Large intestine (tissue), 3 donors: ENCODE measurements at regions not wholly inside any gene's neighbourhood (a gene's known extent, or its start where the extent isn't known, plus 50 kb on each side); places are given as distances from the start of the nearest gene placed in this dataset.
"Not testable (repeated sequence)": the region's sequence is repeated elsewhere in the genome, so short reads cannot be mapped to it uniquely, and the experiment has no call there.

Experiments
- DNase-seq, 2 donors: peaks; one replicate each; pipeline versions ENCODE4 v3.0.0 to v3.0.0-alpha.2; 2013
- H3K27ac ChIP-seq: one replicate; pipeline ENCODE4 v1.5.1; 2013; ENCODE audit warnings: low read length
- H3K27me3 ChIP-seq: 2 replicates; pipeline ENCODE4 v1.6.1; 2013; ENCODE audit warnings: low read length; ENCODE audit not compliant: control insufficient read depth, insufficient read depth
- H3K36me3 ChIP-seq: 2 replicates; pipeline ENCODE4 v1.6.1; 2013; ENCODE audit warnings: low read length; ENCODE audit not compliant: control insufficient read depth, insufficient read depth
- H3K4me1 ChIP-seq: one replicate; pipeline ENCODE4 v1.6.1; 2013; ENCODE audit warnings: low read length; ENCODE audit not compliant: control insufficient read depth, insufficient read depth
- H3K4me3 ChIP-seq: one replicate; pipeline ENCODE4 v1.5.1; 2013; ENCODE audit warnings: low read length
- H3K9me3 ChIP-seq: one replicate; pipeline ENCODE4 v1.6.1; 2013; ENCODE audit warnings: mild to moderate bottlenecking, low read depth, low read length, moderate library complexity; ENCODE audit not compliant: control insufficient read depth
- WGBS: methylation state at CpG from one replicate; pipeline ENCODE4 v1.1.5; 2013; ENCODE audit warnings: low lambda C conversion rate; ENCODE audit not compliant: insufficient coverage; 5-methylcytosine and 5-hydroxymethylcytosine counted together

DNA sequence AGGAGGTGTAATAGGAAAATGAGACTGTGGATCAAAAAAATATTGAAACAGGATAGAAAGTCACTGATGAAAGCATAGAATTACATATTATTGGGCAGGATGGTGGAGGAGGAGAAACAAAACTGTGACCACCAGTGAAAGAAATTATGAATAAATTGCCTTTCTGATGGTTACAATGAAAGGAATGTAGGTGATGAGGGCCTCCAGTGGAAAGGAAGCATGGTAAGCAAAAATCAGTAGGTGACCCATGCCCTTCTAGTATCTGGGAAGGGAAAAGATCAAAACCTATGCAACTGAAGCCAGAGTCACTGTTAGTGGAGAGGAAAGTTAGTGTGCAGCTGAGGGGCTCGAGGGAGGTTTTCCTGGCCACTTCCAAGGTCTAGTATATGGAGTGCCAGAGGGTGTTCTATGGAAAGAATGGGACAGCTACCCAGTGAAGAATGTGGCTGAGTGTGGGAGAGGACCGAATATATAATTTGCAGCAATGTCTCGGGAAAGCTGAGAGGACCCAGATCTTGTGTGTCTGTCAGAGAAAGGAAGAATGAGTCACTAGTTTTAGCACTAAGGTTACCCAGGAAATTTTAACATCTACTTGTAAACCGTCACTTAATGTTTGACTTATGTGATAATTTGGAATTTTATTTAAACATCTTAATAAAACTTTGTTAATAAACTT is 146.2 kb downstream of the NFKBIZ start:
- Histone ChIP-seq H3K4me1 (peaks cover 5% of the 10 kb centered on the region), H3K27me3 (no peaks in the 10 kb centered on the region), H3K4me3 (no peak overlapping the region), H3K36me3 (no peaks in the 10 kb centered on the region), H3K27ac (no peak overlapping the region), H3K9me3 (no peaks in the 10 kb centered on the region)
- WGBS, result no CpG with 5 or more reads among the region's 4 CpGs
- DNase-seq, result no peak

GRCh38 chr3:101996832-101997231 is 147.5 kb downstream of the NFKBIZ start:
- H3K4me1 ChIP-seq, result peaks cover 5% of the 10 kb centered on the region
- H3K9me3 ChIP-seq, result no peaks in the 10 kb centered on the region
- DNase-seq, result no peak
- H3K27ac ChIP-seq, result no peak overlapping the region
- H3K27me3 ChIP-seq, result no peaks in the 10 kb centered on the region
- no peaks in the 10 kb centered on the region for H3K36me3 ChIP-seq
- no CpG with 5 or more reads among the region's 3 CpGs for WGBS
- no peak overlapping the region for H3K4me3 ChIP-seq

DNA sequence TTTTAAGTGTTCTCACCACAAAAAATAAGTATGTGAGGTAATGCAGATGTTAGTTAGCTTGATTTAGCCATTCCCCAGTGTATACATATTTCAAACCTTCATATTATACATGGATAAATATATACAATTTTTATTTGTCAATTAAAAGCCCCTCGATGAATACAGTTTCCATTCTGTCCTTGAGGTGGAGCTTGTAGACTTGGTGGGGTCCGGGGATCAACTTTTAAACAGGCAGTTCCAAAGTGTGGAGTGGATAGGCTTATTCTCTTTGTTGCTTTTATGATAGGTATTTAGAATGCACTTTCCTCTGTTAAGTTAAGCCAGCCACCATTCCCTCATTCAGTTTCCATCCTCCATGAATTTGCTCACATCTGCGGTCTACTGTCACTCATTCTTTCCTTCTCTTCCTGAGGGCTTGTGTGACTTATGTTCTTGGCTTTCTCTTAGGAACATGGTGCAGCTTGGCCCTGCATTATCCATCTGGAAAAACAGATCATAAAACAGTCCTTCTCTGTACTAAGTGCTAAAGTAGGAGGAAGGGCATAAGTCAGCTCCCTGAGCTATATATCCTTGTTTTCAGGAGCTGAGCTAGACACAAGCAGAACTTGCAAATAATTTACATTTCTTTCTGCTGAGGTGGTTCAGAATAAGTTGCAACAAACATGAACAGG is 149.1 kb downstream of the NFKBIZ start:
- no CpG with 5 or more reads among the region's 3 CpGs for WGBS

GRCh38 chr3:101999177-101999779 is 150.0 kb downstream of the NFKBIZ start:
- Histone ChIP-seq H3K9me3 (no peaks in the 10 kb centered on the region), H3K4me3 (no peak overlapping the region), H3K36me3 (no peaks in the 10 kb centered on the region), H3K27ac (no peak overlapping the region), H3K27me3 (no peaks in the 10 kb centered on the region), H3K4me1 (peaks cover 5% of the 10 kb centered on the region)
- DNase-seq, result no peak
- WGBS, result 92% methylated on average over 2 of the region's 3 CpGs

More for the DNA sequence above, 149.1 kb downstream of the NFKBIZ start:
- Histone ChIP-seq H3K4me1 (peaks cover 5% of the 10 kb centered on the region), H3K27ac (no peak overlapping the region), H3K9me3 (no peaks in the 10 kb centered on the region), H3K4me3 (no peak overlapping the region), H3K36me3 (no peaks in the 10 kb centered on the region), H3K27me3 (no peaks in the 10 kb centered on the region)
- peak in 1 of 2 donors; percentile 44 for DNase-seq

DNA sequence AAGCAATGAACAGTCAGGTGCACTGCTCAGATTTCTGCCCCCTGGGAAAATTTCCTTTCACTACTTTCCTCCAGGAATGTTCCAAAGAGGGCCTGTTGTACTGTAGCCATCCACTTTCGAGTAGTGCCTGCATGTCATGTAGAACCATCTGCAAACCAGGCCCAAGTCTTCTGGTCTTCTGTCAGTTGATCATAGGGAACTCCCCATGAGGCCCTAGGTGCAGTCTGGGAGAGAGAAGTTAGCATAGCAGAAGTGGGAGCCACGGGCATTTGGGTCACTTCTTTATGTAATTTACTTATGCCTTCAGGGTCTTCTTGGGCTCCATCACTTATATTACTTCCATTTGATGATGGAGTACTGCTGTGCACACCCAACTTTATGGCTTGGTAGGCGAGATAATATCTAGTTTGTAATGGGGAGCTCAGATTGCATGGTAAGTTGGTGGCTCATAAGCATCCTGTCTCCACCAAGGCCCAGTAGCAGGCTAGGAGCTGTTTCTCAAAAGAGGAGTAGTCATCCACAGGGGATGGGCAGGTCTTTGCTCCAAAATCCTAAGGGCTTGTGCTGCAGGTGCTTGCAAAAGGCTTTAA is 151.4 kb downstream of the NFKBIZ start:
- H3K4me3 ChIP-seq, result no peak overlapping the region
- H3K9me3 ChIP-seq, result no peaks in the 10 kb centered on the region
- WGBS, result no CpG with 5 or more reads among the region's 3 CpGs
- peaks cover under 1% of the 10 kb centered on the region for H3K4me1 ChIP-seq
- DNase-seq, result no peak
- no peaks in the 10 kb centered on the region for H3K36me3 ChIP-seq
- no peak overlapping the region for H3K27ac ChIP-seq
- no peaks in the 10 kb centered on the region for H3K27me3 ChIP-seq

DNA sequence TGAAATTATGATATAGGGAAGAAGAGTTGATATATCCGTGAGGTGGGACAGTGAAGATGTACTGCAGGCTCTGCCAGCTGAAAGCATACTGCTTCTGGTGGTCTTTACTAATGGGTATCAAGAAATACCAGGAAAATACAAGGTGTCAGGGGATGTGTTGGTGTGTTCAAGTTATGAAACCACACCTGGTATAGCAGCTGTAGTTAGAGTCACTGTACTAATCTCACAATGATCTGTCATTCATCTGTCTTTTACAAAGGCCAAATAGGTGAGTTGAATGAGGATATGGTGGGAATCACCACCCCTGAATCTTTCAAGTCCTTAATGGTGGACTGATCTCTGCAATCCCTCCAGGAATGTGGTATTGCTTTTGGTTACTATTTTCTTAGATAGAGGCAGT is 152.7 kb downstream of the NFKBIZ start:
- WGBS, result no CpG with 5 or more reads among the region's 1 CpG
- Histone ChIP-seq H3K4me3 (no peak overlapping the region), H3K27me3 (no peaks in the 10 kb centered on the region), H3K4me1 (no peaks in the 10 kb centered on the region), H3K36me3 (no peaks in the 10 kb centered on the region), H3K9me3 (no peaks in the 10 kb centered on the region), H3K27ac (no peak overlapping the region)
- DNase-seq, result no peak

DNA sequence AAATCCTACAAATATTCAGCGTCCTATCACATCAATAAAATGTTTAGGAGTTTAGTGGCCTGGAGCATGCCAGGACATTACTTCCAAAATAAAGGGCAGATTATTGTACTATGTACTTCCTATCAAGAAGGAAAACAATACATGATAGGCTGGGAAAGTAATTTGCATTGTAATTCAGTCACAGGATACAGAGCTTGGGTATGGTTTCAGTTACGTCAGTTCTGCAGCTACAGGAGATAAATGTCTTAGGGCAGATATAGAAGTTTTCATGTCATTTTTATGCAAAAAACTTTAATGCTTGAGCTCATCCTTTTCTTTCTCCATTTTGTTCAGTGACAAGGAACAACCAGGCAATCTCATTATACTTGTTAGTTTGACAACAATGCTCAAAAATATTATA is 155.2 kb downstream of the NFKBIZ start:
- 100% methylated on average over 1 of the region's 2 CpGs for WGBS
- H3K36me3 ChIP-seq, result no peaks in the 10 kb centered on the region
- no peak overlapping the region for H3K27ac ChIP-seq
- H3K4me1 ChIP-seq, result no peaks in the 10 kb centered on the region
- no peak for DNase-seq
- no peaks in the 10 kb centered on the region for H3K27me3 ChIP-seq
- H3K4me3 ChIP-seq, result no peak overlapping the region
- H3K9me3 ChIP-seq, result peaks cover 2% of the 10 kb centered on the region

GRCh38 chr3:102005551-102005950 is 156.2 kb downstream of the NFKBIZ start:
- H3K4me1 ChIP-seq, result no peaks in the 10 kb centered on the region
- no peak overlapping the region for H3K4me3 ChIP-seq
- no peak for DNase-seq
- H3K27ac ChIP-seq, result no peak overlapping the region
- H3K27me3 ChIP-seq, result no peaks in the 10 kb centered on the region
- peaks cover 2% of the 10 kb centered on the region for H3K9me3 ChIP-seq
- H3K36me3 ChIP-seq, result no peaks in the 10 kb centered on the region

DNA sequence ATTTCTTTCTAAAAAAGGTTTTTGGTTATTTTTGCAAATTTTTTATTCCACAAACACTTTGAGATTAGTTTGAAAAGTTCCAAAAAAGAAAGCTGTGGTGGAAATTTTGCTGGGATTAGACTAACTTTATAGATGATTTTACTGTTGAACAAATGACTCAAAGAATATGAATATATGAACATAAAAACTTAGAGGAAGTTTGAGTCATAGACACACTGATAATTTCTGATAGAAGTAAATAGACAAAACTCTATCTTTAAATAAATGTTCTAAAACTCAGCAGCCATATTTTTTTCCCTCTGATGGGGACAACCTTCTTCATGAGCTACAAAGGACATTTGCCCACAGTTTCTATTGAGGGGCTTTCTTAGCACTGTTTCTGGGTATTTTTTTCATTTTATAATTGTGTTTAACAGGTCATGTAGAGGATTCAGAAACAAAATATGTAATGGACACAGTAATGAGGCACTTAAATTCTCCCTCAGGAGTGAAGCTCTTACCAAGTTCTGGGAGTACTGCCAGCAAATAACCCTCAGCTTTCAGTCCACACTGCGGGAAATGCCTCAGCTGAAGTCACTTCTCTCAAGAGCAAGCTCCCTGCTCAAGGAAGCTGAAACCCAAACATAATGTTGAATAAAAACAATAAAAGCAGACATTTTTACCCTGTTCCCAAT is 157.6 kb downstream of the NFKBIZ start:
- Histone ChIP-seq H3K36me3 (no peaks in the 10 kb centered on the region), H3K4me3 (no peak overlapping the region), H3K27ac (no peak overlapping the region), H3K4me1 (no peaks in the 10 kb centered on the region), H3K9me3 (peaks cover 2% of the 10 kb centered on the region), H3K27me3 (no peaks in the 10 kb centered on the region)
- no peak for DNase-seq
- WGBS, result no CpG with 5 or more reads among the region's 1 CpG

GRCh38 chr3:102008436-102008835 is 159.1 kb downstream of the NFKBIZ start:
- not testable (repeated sequence) for H3K4me3 ChIP-seq, H3K27me3 ChIP-seq, H3K9me3 ChIP-seq, H3K36me3 ChIP-seq, H3K27ac ChIP-seq, DNase-seq, H3K4me1 ChIP-seq
- WGBS, result no CpG with 5 or more reads among the region's 11 CpGs
